HG03108 (cell line): ENCODE measurements at regions not wholly inside any gene's neighbourhood (a gene's known extent, or its start where the extent isn't known, plus 50 kb on each side); places are given as distances from the start of the nearest gene placed in this dataset.

Experiments
- ATAC-seq: cut with Tn5 transposase; IDR thresholded peaks from one replicate; pipeline ENCODE4 v1.9.1; 2021; ENCODE audit warnings: moderate library complexity; ENCODE audit not compliant: unreplicated experiment

- no peak for ATAC-seq
Observed at GRCh38 chr10:21099291-21100062, 202.4 kb upstream of the NEBL start.

- ATAC-seq = no peak
Observed at GRCh38 chr10:21097926-21098355, 200.8 kb upstream of the NEBL start.

- no peak for ATAC-seq
Observed at GRCh38 chr10:21095494-21096055, 198.5 kb upstream of the NEBL start.

- no peak for ATAC-seq
Observed at GRCh38 chr10:21095073-21095472, 198.0 kb upstream of the NEBL start.

- ATAC-seq = no peak
Observed at GRCh38 chr10:21092683-21093524, 195.8 kb upstream of the NEBL start.

GRCh38 chr10:21090609-21091082 lies 193.5 kb upstream of the NEBL start:
- no peak for ATAC-seq

GRCh38 chr10:21087476-21087875 lies 190.4 kb upstream of the NEBL start:
- no peak for ATAC-seq

- ATAC-seq = no peak
Observed at GRCh38 chr10:21084700-21085099, 187.6 kb upstream of the NEBL start.

GRCh38 chr10:21083861-21084260 lies 186.8 kb upstream of the NEBL start:
- ATAC-seq = no peak

GRCh38 chr10:21082206-21082605 lies 185.1 kb upstream of the NEBL start:
- no peak for ATAC-seq

- no peak for ATAC-seq
Observed at GRCh38 chr10:21080261-21080660, 183.2 kb upstream of the NEBL start.

GRCh38 chr10:21079330-21079658 lies 182.2 kb upstream of the NEBL start:
- ATAC-seq = no peak

GRCh38 chr10:21078410-21079329 lies 181.6 kb upstream of the NEBL start:
- peak; percentile 61 for ATAC-seq

GRCh38 chr10:21077681-21078080 lies 180.6 kb upstream of the NEBL start:
- no peak for ATAC-seq

GRCh38 chr10:21076381-21076780 lies 179.3 kb upstream of the NEBL start:
- ATAC-seq = no peak

GRCh38 chr10:21075880-21076279 lies 178.8 kb upstream of the NEBL start:
- ATAC-seq = no peak

- no peak for ATAC-seq
Observed at GRCh38 chr10:21071001-21071673, 174.0 kb upstream of the NEBL start.

- no peak for ATAC-seq
Observed at GRCh38 chr10:21069929-21070700, 173.0 kb upstream of the NEBL start.

GRCh38 chr10:21069278-21069677 lies 172.2 kb upstream of the NEBL start:
- no peak for ATAC-seq
